22Rv1 (cell line): ENCODE measurements at regions not wholly inside any gene's neighbourhood (a gene's known extent, or its start where the extent isn't known, plus 50 kb on each side); places are given as distances from the start of the nearest gene placed in this dataset.

Experiments used
- H3K27ac ChIP-seq: fragments of 450-650 bp; 2 replicates; pipeline ENCODE4 v1.5.1; 2017
- CTCF ChIP-seq: fragments of 450-650 bp; IDR thresholded peaks from 2 replicates; pipeline ENCODE4 v1.5.1; 2017; ENCODE audit warnings: mild to moderate bottlenecking
- ZFX ChIP-seq: fragments of 450-650 bp; IDR thresholded peaks from 2 replicates; pipeline ENCODE4 v1.6.1; 2017; ENCODE audit warnings: antibody characterized with exemption, borderline replicate concordance

- TF ChIP-seq ZFX: no peak
- TF ChIP-seq CTCF: no peak
- no peak overlapping the region for H3K27ac ChIP-seq
These were observed 339.8 kb downstream of the ZEB2 start for GRCh38 chr2:144180131-144180530.

GRCh38 chr2:144170179-144170578 lies 349.7 kb downstream of the ZEB2 start:
- TF ChIP-seq CTCF (no peak), ZFX (no peak)

GRCh38 chr2:144166743-144167142 lies 353.2 kb downstream of the ZEB2 start:
- H3K27ac ChIP-seq: no peak overlapping the region
- TF ChIP-seq CTCF (no peak), ZFX (no peak)

More at GRCh38 chr2:144170179-144170578, 349.7 kb downstream of the ZEB2 start:
- no peak overlapping the region for H3K27ac ChIP-seq

- no peak overlapping the region for H3K27ac ChIP-seq
- no peak for TF ChIP-seq CTCF
- TF ChIP-seq ZFX: no peak
These were observed 354.2 kb downstream of the ZEB2 start for GRCh38 chr2:144165599-144166250.

- no peak overlapping the region for H3K27ac ChIP-seq
- TF ChIP-seq ZFX: no peak
- TF ChIP-seq CTCF: no peak
These were observed 356.3 kb downstream of the ZEB2 start for GRCh38 chr2:144163592-144163991.

- H3K27ac ChIP-seq: no peak overlapping the region
- TF ChIP-seq CTCF (peak; percentile 76), ZFX (no peak)
These were observed 357.3 kb downstream of the ZEB2 start for GRCh38 chr2:144162652-144163051.

- TF ChIP-seq ZFX (no peak), CTCF (no peak)
- H3K27ac ChIP-seq: no peak overlapping the region
These were observed 358.9 kb downstream of the ZEB2 start for GRCh38 chr2:144161061-144161460.
